HG02642 (cell line): ENCODE measurements at regions not wholly inside any gene's neighbourhood (a gene's known extent, or its start where the extent isn't known, plus 50 kb on each side); places are given as distances from the start of the nearest gene placed in this dataset.

Source experiments
- ATAC-seq: cut with Tn5 transposase; IDR thresholded peaks from one replicate; pipeline ENCODE4 v1.9.1; 2021; ENCODE audit warnings: mild to moderate bottlenecking; ENCODE audit not compliant: unreplicated experiment, poor library complexity

- peak; percentile 86 for ATAC-seq
Observed at GRCh38 chr15:31799715-31800321, 230.5 kb upstream of the CHRNA7 start.

DNA sequence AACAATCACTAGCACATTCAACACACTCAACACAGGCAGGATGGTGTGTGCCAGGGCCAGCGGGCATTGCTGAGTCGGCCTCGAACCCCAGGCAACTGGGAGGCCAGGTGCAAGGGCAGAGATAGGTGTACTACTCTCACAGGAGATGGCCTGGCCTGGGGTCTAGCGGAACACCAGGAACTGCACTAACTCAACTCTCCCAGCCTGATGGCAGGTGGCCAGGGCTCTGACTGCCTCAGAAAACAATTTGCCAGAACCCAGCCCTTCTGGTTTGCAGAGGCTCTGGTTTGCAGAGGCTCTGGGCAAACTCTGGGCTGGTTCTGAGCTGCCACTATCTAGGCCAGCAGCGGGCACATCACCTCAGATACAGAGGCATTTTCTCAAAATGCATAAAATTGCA is 229.2 kb upstream of the CHRNA7 start:
- ATAC-seq = no peak

DNA sequence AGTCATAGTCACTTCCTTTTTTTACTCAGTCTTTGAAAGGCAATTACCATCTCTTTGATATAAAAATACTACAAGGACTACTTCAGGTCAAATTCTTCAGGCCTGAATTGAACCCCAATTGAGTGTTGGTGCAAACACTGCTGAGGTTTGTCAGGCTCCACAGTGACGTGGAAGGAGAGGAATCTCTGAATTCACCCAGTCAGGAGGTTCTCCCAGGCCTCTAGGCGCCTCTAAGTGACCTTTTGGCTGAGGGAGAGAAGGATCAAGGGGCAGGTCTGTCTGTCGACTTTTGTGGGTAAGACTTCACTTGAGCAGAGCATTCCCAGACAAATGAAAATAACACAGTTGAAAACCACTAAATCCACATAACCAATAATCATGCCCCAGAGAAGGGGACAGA is 227.6 kb upstream of the CHRNA7 start:
- no peak for ATAC-seq

DNA sequence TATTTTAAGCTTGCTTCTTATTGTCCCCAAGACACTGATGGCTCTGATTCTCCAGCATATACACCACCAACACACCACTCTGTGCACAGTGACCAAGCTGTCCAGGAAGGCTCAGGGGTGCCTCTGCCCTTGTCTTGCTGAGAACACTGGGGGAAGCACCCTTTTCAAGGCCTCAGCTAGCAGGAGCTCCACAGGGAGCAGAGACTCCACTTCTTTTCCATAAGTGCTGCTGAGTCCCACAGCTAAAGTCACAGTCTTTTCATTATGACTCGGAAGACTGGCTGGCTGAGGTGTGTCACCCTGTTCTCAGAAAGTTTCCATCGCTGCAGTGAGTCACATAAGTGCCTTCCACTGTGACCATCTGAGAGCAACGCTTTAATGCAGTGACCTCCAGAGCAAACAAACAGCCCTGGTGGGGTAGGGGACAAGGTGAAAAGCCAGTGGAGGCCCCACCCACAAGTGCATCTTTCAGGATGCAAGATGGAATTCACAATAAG is 226.9 kb upstream of the CHRNA7 start:
- ATAC-seq = no peak

DNA sequence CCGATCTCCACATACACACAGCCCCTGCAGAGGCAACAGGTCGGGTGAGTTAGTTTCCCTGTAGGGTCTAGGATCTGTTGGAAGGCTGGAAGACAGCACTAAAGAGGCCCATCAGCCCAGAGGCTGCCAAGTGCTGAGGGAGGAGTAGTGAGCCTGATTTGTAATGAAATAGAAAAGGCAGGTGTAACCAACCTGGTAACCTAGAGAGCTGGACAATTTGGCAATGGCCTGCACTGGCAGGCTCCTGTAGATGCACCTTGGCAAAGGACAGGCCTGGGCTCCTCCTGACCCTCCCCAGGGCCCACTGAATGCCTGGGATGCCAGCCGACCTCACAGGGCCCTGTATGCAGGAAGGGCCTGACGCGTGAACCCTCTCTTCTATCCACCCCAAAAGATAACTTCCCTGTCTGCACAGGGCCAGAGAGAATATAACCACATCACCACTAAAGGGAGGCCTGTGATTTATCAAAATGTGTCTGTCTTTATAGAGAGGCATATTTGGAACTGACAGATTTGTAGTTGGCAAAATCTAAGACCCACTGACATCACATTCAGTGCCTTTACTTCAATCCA is 225.1 kb upstream of the CHRNA7 start:
- ATAC-seq = no peak

DNA sequence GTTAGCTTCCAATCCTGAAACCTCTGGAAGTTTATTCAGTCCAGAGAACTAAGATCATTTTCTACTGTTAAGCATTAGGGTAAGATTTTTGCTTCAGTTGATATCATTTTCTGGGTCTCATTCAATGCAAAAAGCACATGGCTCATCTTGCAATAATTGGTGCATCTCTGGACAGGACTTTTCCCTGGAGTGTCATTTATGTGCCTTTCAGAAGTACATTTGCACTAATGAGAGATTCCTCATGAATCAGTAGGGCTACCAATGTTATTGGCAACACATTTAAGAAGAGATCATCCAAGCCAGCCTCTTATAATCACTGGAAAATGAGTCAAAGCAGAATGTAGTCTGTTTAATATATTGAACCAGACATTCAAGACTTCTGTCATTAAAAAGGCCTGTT is 224.2 kb upstream of the CHRNA7 start:
- no peak for ATAC-seq

- no peak for ATAC-seq
Observed at GRCh38 chr15:31811641-31812040, 218.7 kb upstream of the CHRNA7 start.

GRCh38 chr15:31814082-31814481 is 216.2 kb upstream of the CHRNA7 start:
- ATAC-seq = no peak

GRCh38 chr15:31815411-31816155 is 214.7 kb upstream of the CHRNA7 start:
- no peak for ATAC-seq

- ATAC-seq = no peak
Observed at GRCh38 chr15:31822463-31822862, 207.9 kb upstream of the CHRNA7 start.

DNA sequence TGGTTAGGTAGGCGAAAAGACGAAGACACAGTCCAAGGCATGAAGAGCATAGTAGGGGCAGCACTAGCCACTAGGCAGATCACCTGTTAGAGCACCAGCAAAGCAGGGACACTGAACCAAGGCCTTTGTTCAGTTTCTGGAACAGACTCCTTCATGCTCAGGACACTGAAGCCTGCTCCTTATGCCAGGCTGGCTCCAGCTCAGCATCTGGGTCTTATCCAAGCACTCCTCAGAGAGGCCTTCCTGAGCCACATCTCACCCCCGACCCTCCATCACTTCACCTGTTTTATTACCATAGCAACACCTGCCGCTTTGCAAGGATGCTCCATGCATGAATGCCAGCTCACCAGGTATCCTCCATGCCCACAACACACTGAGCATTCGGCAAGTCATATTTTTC is 206.3 kb upstream of the CHRNA7 start:
- ATAC-seq = no peak

DNA sequence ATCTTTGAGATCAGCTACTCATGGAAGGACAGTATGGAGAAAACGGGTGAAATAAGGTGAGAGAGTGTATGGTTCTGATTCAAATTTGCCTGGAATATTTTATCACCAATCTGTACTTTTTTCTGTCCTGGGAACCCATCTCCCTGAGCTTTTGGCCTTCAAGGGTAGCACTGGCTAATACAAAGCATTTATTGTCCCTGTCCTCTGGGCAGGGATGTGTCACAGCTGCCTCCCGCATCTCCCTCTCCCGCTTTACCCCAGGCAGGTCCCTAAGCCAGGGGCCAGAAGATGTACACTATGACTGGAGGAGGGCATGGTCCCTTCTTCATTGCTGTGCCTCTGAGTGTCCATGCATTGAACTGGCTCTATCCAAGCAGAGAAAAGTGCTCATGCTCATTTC is 201.7 kb upstream of the CHRNA7 start:
- ATAC-seq = no peak

DNA sequence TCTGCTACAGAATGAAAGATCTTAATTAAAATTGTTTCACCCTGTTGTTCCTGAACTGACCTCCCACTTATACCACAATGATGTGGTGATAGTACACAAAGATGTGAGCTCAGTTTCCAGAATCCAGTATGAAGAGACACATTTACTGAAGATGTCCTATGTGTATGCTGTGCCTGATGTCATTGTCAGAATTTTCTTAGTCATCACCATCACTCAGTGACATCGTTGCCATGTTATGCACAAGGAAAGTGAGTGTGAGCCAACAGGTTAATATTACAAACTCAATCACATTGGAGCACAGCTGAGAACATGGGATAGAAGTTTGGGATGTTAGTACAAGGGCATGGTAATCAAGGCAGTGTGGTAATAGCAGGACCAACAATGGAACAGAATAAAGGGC is 199.7 kb upstream of the CHRNA7 start:
- no peak for ATAC-seq

- no peak for ATAC-seq
Observed at GRCh38 chr15:31831596-31831995, 198.7 kb upstream of the CHRNA7 start.

GRCh38 chr15:31834654-31835053 is 195.7 kb upstream of the CHRNA7 start:
- ATAC-seq = no peak

DNA sequence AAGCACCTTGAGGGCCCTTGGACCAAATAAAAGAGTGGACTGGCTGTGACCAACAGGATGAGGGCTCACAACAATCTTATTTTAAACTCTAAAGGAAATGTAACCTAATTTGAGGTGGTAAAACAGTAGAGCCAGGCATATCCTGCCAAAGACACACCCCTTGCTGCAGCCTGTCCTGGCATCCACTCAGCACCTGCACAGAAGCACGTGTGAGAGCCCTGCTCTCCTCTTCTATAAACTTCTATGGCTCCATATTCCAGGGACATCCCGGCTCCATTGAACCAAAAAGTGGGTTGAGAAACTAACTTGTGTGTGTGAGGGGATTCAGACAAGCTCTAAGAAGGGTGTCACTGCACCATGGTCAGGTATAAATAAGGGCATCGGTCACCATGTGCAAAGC is 190.9 kb upstream of the CHRNA7 start:
- ATAC-seq = no peak

DNA sequence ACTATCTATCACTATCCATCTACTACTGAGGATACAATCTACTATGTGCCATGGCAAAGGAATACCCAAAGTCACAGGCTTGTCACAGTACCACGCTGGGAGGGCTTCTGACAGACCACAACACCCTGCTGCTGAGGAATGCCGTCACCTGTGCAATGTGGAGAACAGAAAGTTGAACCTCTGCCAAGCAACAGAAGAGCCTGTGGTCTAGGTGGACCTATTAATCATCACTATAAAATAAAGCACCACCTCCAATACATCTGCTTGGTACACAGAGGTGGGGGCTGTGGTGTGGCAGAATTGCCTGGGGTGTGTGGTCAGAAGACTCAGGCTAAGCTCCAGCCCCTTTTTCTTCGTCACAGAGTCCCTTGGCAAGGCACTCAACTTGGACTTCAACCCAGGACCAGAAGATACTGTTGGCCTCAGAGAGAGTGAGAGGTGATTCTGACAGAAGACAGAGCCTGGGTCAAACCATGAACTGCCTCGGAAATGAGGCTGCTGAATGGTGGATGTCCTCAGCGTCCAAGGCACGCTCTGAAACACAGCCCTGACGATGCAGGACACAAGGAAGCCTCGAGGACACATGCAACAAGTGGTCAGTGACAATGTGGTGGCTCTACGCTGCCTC is 189.4 kb upstream of the CHRNA7 start:
- no peak for ATAC-seq

DNA sequence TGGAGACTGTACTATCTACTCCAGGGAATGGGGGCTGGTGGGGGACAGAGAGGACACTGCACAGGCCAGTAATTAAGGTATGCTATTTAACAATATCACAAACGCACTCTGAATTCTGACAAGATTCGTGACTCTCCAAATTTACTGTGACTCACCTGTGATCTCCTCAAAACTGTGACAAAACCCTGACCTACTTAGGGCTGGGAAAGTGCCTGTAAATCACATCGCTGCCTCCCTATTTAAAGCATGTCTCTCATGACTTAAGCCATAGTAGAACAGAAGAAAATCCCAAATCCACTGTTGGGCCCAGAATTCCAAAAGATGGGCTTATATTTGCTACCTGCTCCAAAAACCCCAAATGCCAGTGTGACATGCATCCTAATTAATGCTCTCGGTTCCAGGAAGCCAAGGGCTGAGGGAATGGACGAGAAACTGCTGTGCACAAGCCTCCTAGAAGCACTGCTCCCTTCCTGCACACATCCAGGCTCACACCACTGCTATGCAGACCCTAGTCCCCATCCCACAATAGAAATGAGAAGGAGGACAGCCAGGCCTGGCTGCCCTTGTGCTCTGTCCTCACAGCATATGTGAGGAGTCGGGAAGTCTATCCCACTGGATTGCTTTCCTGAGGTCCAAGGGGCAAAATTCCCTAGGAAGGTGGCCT is 187.7 kb upstream of the CHRNA7 start:
- ATAC-seq = no peak

DNA sequence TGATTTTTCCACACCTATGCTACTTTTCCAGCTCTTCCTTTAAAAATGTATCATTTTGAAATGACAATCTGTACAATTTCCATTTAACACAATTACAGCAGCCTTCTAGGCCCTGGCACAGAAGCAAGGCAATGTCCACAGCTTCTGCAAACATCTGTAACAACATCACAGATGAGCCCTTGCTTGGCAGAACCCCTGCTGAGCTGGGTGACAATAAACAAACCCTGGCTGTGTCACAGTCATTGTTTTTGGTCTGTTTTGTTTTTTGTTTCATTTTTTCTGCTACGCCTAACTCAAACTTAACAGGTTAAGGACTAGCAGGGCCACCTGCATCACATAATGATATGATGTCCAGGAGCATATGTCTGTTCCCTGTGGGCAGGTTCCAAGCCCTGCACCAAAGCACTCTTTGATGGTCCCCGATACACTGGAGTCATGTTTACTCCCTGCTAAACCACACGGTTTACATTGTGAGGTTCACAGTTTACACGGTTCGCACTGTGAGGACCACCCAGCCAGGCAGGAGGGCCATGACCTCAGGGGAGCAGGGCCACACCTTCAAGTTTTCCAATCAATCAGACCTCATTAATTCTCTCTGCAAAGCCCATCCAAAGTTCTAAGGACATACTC is 186.8 kb upstream of the CHRNA7 start:
- no peak for ATAC-seq

- no peak for ATAC-seq
Observed at GRCh38 chr15:31845791-31846190, 184.5 kb upstream of the CHRNA7 start.
